Transverse colon (tissue), 4 donors: ENCODE measurements at regions not wholly inside any gene's neighbourhood (a gene's known extent, or its start where the extent isn't known, plus 50 kb on each side); places are given as distances from the start of the nearest gene placed in this dataset.

Source experiments
- DNase-seq: peaks from one replicate; pipeline ENCODE4 v3.0.0-alpha.2; 2019
- H3K27ac ChIP-seq, 4 donors: fragments of 200-600 bp; sonication (generic); 2 replicates each; pipeline ENCODE4 v1.5.1; 2016 to 2018; ENCODE audit warnings: inconsistent platforms in 4 of 4
- H3K27me3 ChIP-seq: fragments of 200-600 bp; sonication (generic); 2 replicates; pipeline ENCODE4 v1.5.1; 2017; ENCODE audit warnings: inconsistent platforms
- H3K36me3 ChIP-seq, 4 donors: fragments of 200-600 bp; sonication (generic); 2 replicates each; pipeline ENCODE4 v1.5.1; 2017 to 2019; ENCODE audit warnings: inconsistent platforms in 4 of 4
- H3K4me1 ChIP-seq, 4 donors: fragments of 200-600 bp; sonication (generic); 2 replicates each; pipeline ENCODE4 v1.5.1; 2017 to 2020; ENCODE audit warnings: inconsistent platforms in 4 of 4
- H3K4me3 ChIP-seq, 4 donors: fragments of 200-600 bp; sonication (generic); 1 replicate in 1 of 4; 2 replicates in 3 of 4; pipeline versions ENCODE4 v1.5.1 to v1.6.1; 2017 to 2019; ENCODE audit warnings: inconsistent platforms in 4 of 4
- H3K9me3 ChIP-seq, 2 donors: fragments of 200-600 bp; sonication (generic); 2 replicates each; pipeline ENCODE4 v1.5.1; 2017 to 2019; ENCODE audit warnings: inconsistent platforms in 2 of 2
- EP300 ChIP-seq: sonication (generic); formaldehyde crosslinking; IDR thresholded peaks from one replicate; pipeline ENCODE4 v1.6.1; 2017; ENCODE audit warnings: antibody characterized with exemption, low read depth
- POLR2A ChIP-seq: fragments of 450-650 bp; IDR thresholded peaks from one replicate; pipeline ENCODE4 v1.6.1; 2016; ENCODE audit warnings: antibody characterized with exemption, mild to moderate bottlenecking, moderate library complexity
- POLR2AphosphoS5 ChIP-seq, 3 donors: sonication (generic); formaldehyde crosslinking; IDR thresholded peaks; one replicate each; pipeline ENCODE4 v1.6.1; 2016; ENCODE audit warnings: antibody characterized with exemption in 3 of 3
- WGBS, 2 donors: methylation state at CpG; one replicate each; pipeline ENCODE4 v1.1.5; 2018; ENCODE audit warnings: low coverage in 1 of 2; 5-methylcytosine and 5-hydroxymethylcytosine counted together
- in situ Hi-C, 4 donors: fragments of 200-750 bp; cut with MboI; loops; one replicate each; pipeline versions ENCODE4 v1.15.0 to v1.15.1; 2017; ENCODE audit warnings: low sequenced_read_pairs in 3 of 4, low pct_ligation_motif_present in 1 of 4, low pct_unique_long_range_greater_than_20kb in 1 of 4
- intact Hi-C: fragments of 100-400 bp; cut with DNase I; formaldehyde crosslinking; loops from one replicate; pipeline ENCODE4 v1.15.1; 2023; ENCODE audit warnings: low total_unique reads
- TF ChIP-seq, protein P1 (sequence below), 5 experiments: fragments of 200-600 bp in 3 of 5; fragments of 450-650 bp in 2 of 5; sonication (generic) in 3 of 5; IDR thresholded peaks; 1 replicate in 2 of 5; 2 replicates in 3 of 5; pipeline ENCODE4 v1.5.1; 2016 to 2017; ENCODE audit warnings: antibody characterized with exemption in 5 of 5, inconsistent platforms in 3 of 5, mild to moderate bottlenecking in 2 of 5, moderate library complexity in 1 of 5

DNA sequence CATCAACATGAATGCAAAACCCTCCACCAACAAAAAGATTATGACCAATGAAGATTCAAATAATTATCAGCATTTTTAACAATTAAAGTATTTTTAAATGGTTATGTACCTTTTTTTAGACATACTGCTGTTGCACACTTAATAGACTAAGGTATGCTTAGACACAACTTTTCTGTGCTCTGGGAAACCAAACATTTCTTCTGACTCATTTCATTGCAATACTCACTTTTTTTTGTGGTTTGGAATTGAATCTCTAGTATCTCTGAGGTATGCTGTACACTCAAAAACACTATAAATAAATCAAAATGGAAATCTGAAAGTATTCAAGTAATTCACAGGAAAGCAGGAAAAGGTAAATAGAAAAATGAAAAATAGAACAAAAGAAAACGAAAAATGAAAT, 247.9 kb upstream of the POU3F3 start:
- WGBS, 2 donors: 60 to 100% methylated on average over 1 of the region's 1 CpG
- in situ Hi-C loops (no loop called here), intact Hi-C loops (no loop called here)
- Histone ChIP-seq H3K27ac (no peak overlapping the region), H3K36me3 (no peaks in the 10 kb centered on the region), H3K4me1 (no peaks in the 10 kb centered on the region), H3K4me3 (no peak overlapping the region), H3K9me3 (no peaks in the 10 kb centered on the region), H3K27me3 (no peaks in the 10 kb centered on the region)
- DNase-seq: no peak
- TF ChIP-seq, protein P1, sequence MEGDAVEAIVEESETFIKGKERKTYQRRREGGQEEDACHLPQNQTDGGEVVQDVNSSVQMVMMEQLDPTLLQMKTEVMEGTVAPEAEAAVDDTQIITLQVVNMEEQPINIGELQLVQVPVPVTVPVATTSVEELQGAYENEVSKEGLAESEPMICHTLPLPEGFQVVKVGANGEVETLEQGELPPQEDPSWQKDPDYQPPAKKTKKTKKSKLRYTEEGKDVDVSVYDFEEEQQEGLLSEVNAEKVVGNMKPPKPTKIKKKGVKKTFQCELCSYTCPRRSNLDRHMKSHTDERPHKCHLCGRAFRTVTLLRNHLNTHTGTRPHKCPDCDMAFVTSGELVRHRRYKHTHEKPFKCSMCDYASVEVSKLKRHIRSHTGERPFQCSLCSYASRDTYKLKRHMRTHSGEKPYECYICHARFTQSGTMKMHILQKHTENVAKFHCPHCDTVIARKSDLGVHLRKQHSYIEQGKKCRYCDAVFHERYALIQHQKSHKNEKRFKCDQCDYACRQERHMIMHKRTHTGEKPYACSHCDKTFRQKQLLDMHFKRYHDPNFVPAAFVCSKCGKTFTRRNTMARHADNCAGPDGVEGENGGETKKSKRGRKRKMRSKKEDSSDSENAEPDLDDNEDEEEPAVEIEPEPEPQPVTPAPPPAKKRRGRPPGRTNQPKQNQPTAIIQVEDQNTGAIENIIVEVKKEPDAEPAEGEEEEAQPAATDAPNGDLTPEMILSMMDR (IDR thresholded peaks at IDR 0.05): no peak
- TF ChIP-seq POLR2A (no peak), EP300 (no peak), POLR2AphosphoS5 (IDR thresholded peaks at IDR 0.05) (no peak)

DNA sequence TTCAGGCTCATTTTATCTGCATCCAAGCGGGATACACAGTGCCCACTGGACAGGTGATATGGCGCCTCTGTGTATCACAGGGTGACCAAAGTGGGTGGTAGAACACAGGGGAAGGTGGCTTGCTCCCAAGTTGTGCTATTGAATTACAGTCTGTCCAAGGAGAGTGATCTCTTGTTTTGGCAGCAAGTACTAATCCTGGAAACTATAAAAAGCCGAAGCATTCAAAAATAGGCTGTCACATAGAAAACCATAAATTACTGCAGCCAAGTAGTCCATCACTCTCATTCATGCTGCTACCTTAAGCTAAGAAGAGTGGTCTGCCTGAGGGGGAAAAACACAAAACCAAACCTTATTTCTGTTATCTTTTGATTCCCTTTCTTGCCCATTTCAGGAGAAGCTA, 237.1 kb upstream of the POU3F3 start:
- intact Hi-C loops (no loop called here), in situ Hi-C loops (no loop called here)
- Histone ChIP-seq H3K4me3 (no peak overlapping the region), H3K27me3 (no peaks in the 10 kb centered on the region), H3K9me3 (no peaks in the 10 kb centered on the region), H3K27ac (no peak overlapping the region), H3K4me1 (no peaks in the 10 kb centered on the region), H3K36me3 (no peaks in the 10 kb centered on the region)
- TF ChIP-seq EP300 (no peak), POLR2AphosphoS5 (IDR thresholded peaks at IDR 0.05) (no peak), POLR2A (no peak)
- TF ChIP-seq, protein P1 (IDR thresholded peaks at IDR 0.05): no peak
- 80 to 81% methylated on average over 3 of the region's 3 CpGs for WGBS, 2 donors
- DNase-seq: no peak

DNA sequence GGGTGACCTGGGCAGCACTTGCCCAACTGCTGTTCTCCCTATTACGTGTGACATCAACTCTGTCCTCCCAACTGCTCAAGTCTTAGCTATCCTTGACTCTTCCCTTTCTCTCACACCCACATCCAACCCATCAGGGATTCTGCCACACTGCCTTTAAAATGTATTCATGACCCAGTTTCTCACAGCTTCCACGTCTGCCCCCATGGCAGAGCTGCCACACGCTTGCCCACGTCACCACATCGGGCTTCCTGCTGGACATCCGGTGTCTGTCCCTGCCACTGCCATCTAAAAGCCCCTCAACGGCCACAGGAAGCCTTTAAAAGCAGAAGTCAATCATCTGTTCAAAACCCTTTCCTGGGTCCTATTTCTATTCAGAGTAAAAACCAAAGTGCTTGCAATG, 233.1 kb upstream of the POU3F3 start:
- no peak for DNase-seq
- intact Hi-C loops (no loop called here), in situ Hi-C loops (no loop called here)
- H3K36me3 ChIP-seq: no peaks in the 10 kb centered on the region
- H3K4me1 ChIP-seq: no peaks in the 10 kb centered on the region
- no peak overlapping the region for H3K27ac ChIP-seq
- WGBS, 2 donors: 49 to 68% methylated on average over 5 to 7 of the region's 7 CpGs
- H3K9me3 ChIP-seq: no peaks in the 10 kb centered on the region
- TF ChIP-seq POLR2AphosphoS5 (IDR thresholded peaks at IDR 0.05) (no peak), EP300 (no peak), POLR2A (no peak)
- TF ChIP-seq, protein P1 (IDR thresholded peaks at IDR 0.05): no peak
- H3K4me3 ChIP-seq: no peak overlapping the region
- no peaks in the 10 kb centered on the region for H3K27me3 ChIP-seq

DNA sequence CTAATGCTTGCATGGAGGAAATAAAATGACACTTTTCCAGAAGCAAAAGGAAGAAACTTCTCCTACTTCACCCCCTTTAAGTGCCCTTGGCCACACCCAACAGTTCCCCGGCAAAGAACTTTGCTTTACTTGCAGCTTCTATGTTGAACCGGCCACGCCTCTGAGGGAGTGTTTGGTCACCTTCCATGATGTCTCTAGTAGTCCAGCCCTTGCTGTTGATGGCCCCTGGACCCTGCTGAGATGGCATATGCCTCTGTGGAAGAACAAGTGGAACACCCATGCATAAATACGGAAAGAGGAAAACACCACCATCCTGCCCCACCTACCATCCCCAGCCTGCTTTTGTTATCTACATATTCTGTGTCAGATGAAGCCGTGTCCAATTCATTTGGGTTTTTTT, 218.3 kb upstream of the POU3F3 start:
- no peaks in the 10 kb centered on the region for H3K36me3 ChIP-seq
- no peak for DNase-seq
- no peaks in the 10 kb centered on the region for H3K4me1 ChIP-seq
- WGBS, 2 donors: 59% methylated on average over 5 of the region's 5 CpGs; no CpG with 5 or more reads in 1 of the 2 donors
- no peaks in the 10 kb centered on the region for H3K27me3 ChIP-seq
- in situ Hi-C loops (no loop called here), intact Hi-C loops (no loop called here)
- no peak overlapping the region for H3K4me3 ChIP-seq
- TF ChIP-seq POLR2A (no peak), EP300 (no peak), POLR2AphosphoS5 (IDR thresholded peaks at IDR 0.05) (no peak)
- TF ChIP-seq, protein P1 (IDR thresholded peaks at IDR 0.05): no peak
- H3K27ac ChIP-seq: no peak overlapping the region
- no peaks in the 10 kb centered on the region for H3K9me3 ChIP-seq
